HCT116 (cell line): ENCODE measurements at regions not wholly inside any gene's neighbourhood (a gene's known extent, or its start where the extent isn't known, plus 50 kb on each side); places are given as distances from the start of the nearest gene placed in this dataset.

Experiments used
- ATAC-seq: fragments of 200-7000 bp; cut with Tn5 transposase; 2 replicates; pipeline ENCODE4 v1.9.1; 2020; ENCODE audit warnings: mild to moderate bottlenecking, moderate library complexity
- BruUV-seq: library from RNA; stranded (reverse); fragments of 400-500 nt; replicated peaks from 2 replicates; lab custom pipeline; 2021; lab: Mats Ljungman, UMichigan
- CTCF ChIA-PET: fragments of 300-600 bp; sonication (Branson Sonifier 250); formaldehyde crosslinking; loops from one replicate; lab custom pipeline; 2021; ENCODE audit warnings: antibody characterized with exemption; lab: Charles Lee
- POLR2A ChIA-PET: fragments of 300-600, 350-600 bp; sonication (Branson Sonifier 250); formaldehyde crosslinking; loops from one replicate; lab custom pipeline; 2021; ENCODE audit warnings: antibody characterized with exemption; lab: Charles Lee
- RAD21 ChIA-PET, 2 experiments: fragments of 300-600 bp; sonication (Branson Sonifier 250); formaldehyde crosslinking; loops; one replicate each; lab custom pipeline; 2023; ENCODE audit warnings: low total read pairs in 2 of 2; ENCODE audit not compliant: uncharacterized antibody in 2 of 2, unreplicated experiment in 2 of 2, low non-redundant PET in 1 of 2; lab: Charles Lee
- DNase-seq: peaks from one replicate; pipeline ENCODE4 v3.0.0-alpha.2; 2010; ENCODE audit warnings: low read depth, low spot score
- H2AFZ ChIP-seq: fragments of 200-600 bp; shearing (Covaris generic), sonication (generic); 2 replicates; pipeline ENCODE4 v1.6.1; 2017; ENCODE audit warnings: low read depth, mixed run types, mixed read lengths, antibody characterized with exemption, low read length; ENCODE audit not compliant: poor library complexity, severe bottlenecking
- H3K27ac ChIP-seq: 2 replicates; pipeline ENCODE4 v1.5.1; 2012; ENCODE audit warnings: low read depth, low read length
- H3K27me3 ChIP-seq: fragments of 200-600 bp; sonication (generic); 2 replicates; pipeline ENCODE4 v1.6.1; 2016; ENCODE audit warnings: mixed run types, low read length, mixed read lengths; ENCODE audit not compliant: insufficient read depth
- H3K36me3 ChIP-seq, 2 experiments: fragments of 200-500 bp in 1 of 2; fragments of 200-600 bp in 1 of 2; sonication (Bioruptor generic) in 1 of 2; sonication (generic) in 1 of 2; 2 replicates each; pipeline versions ENCODE4 v1.5.1 to v1.6.1; 2014 to 2016; ENCODE audit warnings: low read length in 2 of 2, inconsistent platforms in 1 of 2, mixed read lengths in 1 of 2, mixed run types in 1 of 2; ENCODE audit not compliant: insufficient read depth in 2 of 2, control insufficient read depth in 1 of 2
- H3K4me1 ChIP-seq, 2 experiments: fragments of 200-600 bp in 1 of 2; sonication (generic) in 1 of 2; 2 replicates each; pipeline versions ENCODE4 v1.5.1 to v1.6.1; 2012 to 2017; ENCODE audit warnings: low read length in 2 of 2, inconsistent platforms in 1 of 2, mild to moderate bottlenecking in 1 of 2, mixed read lengths in 1 of 2, mixed run types in 1 of 2, moderate library complexity in 1 of 2; ENCODE audit not compliant: insufficient read depth in 2 of 2, control insufficient read depth in 1 of 2
- H3K4me2 ChIP-seq: fragments of 200-600 bp; sonication (generic); 2 replicates; pipeline ENCODE4 v1.6.1; 2017; ENCODE audit warnings: mixed run types, low read length, mixed read lengths
- H3K4me3 ChIP-seq, 2 experiments: fragments of 200-600 bp in 1 of 2; sonication (generic) in 1 of 2; replicated peaks in 1 of 2; 2 replicates each; pipeline ENCODE4 v1.5.1; 2011 to 2016; ENCODE audit warnings: low read length in 2 of 2, control low read depth in 1 of 2, low read depth in 1 of 2, mild to moderate bottlenecking in 1 of 2, mixed read lengths in 1 of 2, mixed run types in 1 of 2
- H3K79me2 ChIP-seq: fragments of 200-600 bp; sonication (generic); 2 replicates; pipeline ENCODE4 v1.6.1; 2017; ENCODE audit warnings: mild to moderate bottlenecking, mixed run types, low read length, moderate library complexity, mixed read lengths; ENCODE audit not compliant: insufficient read depth
- H3K9ac ChIP-seq: fragments of 200-600 bp; sonication (generic); 2 replicates; pipeline ENCODE4 v1.6.1; 2016; ENCODE audit warnings: low read length, mixed read lengths
- H3K9me2 ChIP-seq: fragments of 200-600 bp; sonication (generic), shearing (Covaris generic); 2 replicates; pipeline ENCODE4 v1.6.1; 2017; ENCODE audit warnings: mixed run types, mild to moderate bottlenecking, moderate library complexity; ENCODE audit not compliant: insufficient read depth
- H3K9me3 ChIP-seq, 2 experiments: fragments of 200-500 bp in 1 of 2; fragments of 200-600 bp in 1 of 2; sonication (Bioruptor generic) in 1 of 2; sonication (generic) in 1 of 2; 2 replicates each; pipeline ENCODE4 v1.6.1; 2014 to 2017; ENCODE audit warnings: low read length in 2 of 2, mixed read lengths in 2 of 2, inconsistent platforms in 1 of 2, low read depth in 1 of 2, mild to moderate bottlenecking in 1 of 2, mixed run types in 1 of 2, moderate library complexity in 1 of 2; ENCODE audit not compliant: control insufficient read depth in 1 of 2, insufficient read depth in 1 of 2
- H4K20me1 ChIP-seq: fragments of 200-600 bp; sonication (generic), shearing (Covaris generic); 2 replicates; pipeline ENCODE4 v1.6.1; 2017; ENCODE audit warnings: mixed run types, mild to moderate bottlenecking, moderate library complexity; ENCODE audit not compliant: insufficient read depth
- CBX3 ChIP-seq: IDR thresholded peaks from 2 replicates; pipeline ENCODE4 v1.6.1; 2012; ENCODE audit warnings: low read depth
- EZH2phosphoT487 ChIP-seq: fragments of 200-600 bp; IDR thresholded peaks from 2 replicates; pipeline ENCODE4 v1.6.1; 2018; ENCODE audit warnings: antibody characterized with exemption, borderline replicate concordance
- FOSL1 ChIP-seq: IDR thresholded peaks from 2 replicates; pipeline ENCODE4 v1.6.1; 2012; ENCODE audit warnings: low read depth
- POLR2A ChIP-seq: IDR thresholded peaks from 2 replicates; pipeline ENCODE4 v1.7.0; 2011; ENCODE audit warnings: borderline replicate concordance; ENCODE audit not compliant: insufficient read depth, insufficient read length; ENCODE audit errors: extremely low read depth
- SP1 ChIP-seq: IDR thresholded peaks from 2 replicates; pipeline ENCODE4 v1.6.1; 2012; ENCODE audit warnings: low read depth
- YY1 ChIP-seq: IDR thresholded peaks from 2 replicates; pipeline ENCODE4 v1.6.1; 2011; ENCODE audit warnings: low read length, low read depth, moderate library complexity, mild to moderate bottlenecking; ENCODE audit not compliant: insufficient replicate concordance; ENCODE audit errors: extremely low read depth
- ZNF274 ChIP-seq: fragments of 200-500 bp; sonication (Bioruptor generic); IDR thresholded peaks from 2 replicates; pipeline ENCODE4 v1.6.1; 2014; ENCODE audit warnings: mild to moderate bottlenecking, low read depth, low read length, inconsistent platforms
- intact Hi-C: fragments of 100-400 bp; cut with micrococcal nuclease; formaldehyde crosslinking; loops from 2 replicates; pipeline ENCODE4 v1.10.0; 2022
- TF ChIP-seq, protein P1 (sequence below), 3 experiments: fragments of 200-600 bp in 1 of 3; sonication (generic) in 1 of 3; IDR thresholded peaks in 2 of 3; conservative IDR thresholded peaks in 1 of 3; 2 replicates each; pipeline ENCODE4 v1.5.1; 2012 to 2017; ENCODE audit warnings: low read depth in 2 of 3, low read length in 2 of 3, antibody characterized with exemption in 1 of 3, borderline replicate concordance in 1 of 3, control low read depth in 1 of 3, mild to moderate bottlenecking in 1 of 3, mixed read lengths in 1 of 3, mixed run types in 1 of 3, moderate library complexity in 1 of 3; ENCODE audit not compliant: insufficient read depth in 1 of 3
- TF ChIP-seq, protein P2 (sequence below): IDR thresholded peaks from 2 replicates; pipeline ENCODE4 v1.6.1; 2012
- TF ChIP-seq, protein P3 (sequence below): IDR thresholded peaks from 2 replicates; pipeline ENCODE4 v1.6.1; 2012

DNA sequence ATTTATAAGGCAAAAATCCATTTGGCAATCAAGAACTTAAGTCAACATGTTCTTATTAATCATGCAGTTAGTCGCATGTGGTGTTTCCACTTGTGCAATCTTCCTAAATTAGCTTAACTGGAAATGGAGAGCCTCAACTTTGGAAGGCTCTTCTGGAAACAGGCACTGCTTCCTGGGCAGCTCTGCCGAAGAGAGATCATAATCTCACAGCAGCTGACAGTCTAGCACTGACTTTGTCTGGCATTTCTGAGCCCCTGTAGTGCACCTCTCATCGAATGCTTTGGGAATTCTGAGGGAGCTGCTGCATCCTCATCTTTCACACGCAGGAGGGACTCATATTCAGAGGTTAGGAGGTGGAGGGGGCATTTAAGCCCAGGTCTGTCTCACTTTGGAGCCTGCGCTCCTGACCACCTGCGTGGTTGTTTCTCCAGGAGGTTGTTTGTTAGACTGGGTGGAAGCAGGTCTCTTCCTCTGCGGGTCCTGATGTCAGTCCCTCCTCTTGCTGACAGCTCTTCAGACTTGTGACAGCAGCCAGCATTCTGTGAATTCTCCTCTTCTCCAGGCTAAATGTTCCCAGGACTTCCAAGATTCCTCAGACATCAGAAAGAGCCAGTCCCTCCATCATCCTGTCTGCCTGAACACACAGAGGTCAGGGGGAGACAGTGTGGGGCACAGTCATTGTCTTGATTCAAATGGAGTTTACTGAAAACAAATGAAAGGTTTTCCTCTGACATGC lies 100.4 kb upstream of the GJB6 start:
- no peak overlapping the region for H3K4me2 ChIP-seq
- ChIA-PET POLR2A (no interaction called here), CTCF (no interaction called here), RAD21 (no interaction called here)
- TF ChIP-seq ZNF274 (no peak), FOSL1 (no peak), YY1 (no peak), CBX3 (no peak), EZH2phosphoT487 (no peak), SP1 (no peak), POLR2A (no peak)
- TF ChIP-seq, protein P1, sequence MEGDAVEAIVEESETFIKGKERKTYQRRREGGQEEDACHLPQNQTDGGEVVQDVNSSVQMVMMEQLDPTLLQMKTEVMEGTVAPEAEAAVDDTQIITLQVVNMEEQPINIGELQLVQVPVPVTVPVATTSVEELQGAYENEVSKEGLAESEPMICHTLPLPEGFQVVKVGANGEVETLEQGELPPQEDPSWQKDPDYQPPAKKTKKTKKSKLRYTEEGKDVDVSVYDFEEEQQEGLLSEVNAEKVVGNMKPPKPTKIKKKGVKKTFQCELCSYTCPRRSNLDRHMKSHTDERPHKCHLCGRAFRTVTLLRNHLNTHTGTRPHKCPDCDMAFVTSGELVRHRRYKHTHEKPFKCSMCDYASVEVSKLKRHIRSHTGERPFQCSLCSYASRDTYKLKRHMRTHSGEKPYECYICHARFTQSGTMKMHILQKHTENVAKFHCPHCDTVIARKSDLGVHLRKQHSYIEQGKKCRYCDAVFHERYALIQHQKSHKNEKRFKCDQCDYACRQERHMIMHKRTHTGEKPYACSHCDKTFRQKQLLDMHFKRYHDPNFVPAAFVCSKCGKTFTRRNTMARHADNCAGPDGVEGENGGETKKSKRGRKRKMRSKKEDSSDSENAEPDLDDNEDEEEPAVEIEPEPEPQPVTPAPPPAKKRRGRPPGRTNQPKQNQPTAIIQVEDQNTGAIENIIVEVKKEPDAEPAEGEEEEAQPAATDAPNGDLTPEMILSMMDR (IDR thresholded peaks at IDR 0.05 in 2 of 3, conservative IDR thresholded peaks at IDR 0.05 in 1 of 3; ENCODE audit: borderline replicate concordance in 1 of 3, insufficient read depth in 1 of 3, low read depth in 2 of 3, low read length in 2 of 3) = no peak
- TF ChIP-seq, protein P2, sequence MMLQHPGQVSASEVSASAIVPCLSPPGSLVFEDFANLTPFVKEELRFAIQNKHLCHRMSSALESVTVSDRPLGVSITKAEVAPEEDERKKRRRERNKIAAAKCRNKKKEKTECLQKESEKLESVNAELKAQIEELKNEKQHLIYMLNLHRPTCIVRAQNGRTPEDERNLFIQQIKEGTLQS = no peak
- TF ChIP-seq, protein P3, sequence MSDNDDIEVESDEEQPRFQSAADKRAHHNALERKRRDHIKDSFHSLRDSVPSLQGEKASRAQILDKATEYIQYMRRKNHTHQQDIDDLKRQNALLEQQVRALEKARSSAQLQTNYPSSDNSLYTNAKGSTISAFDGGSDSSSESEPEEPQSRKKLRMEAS = no peak
- no peaks in the 10 kb centered on the region for H3K4me1 ChIP-seq
- intact Hi-C loops = no loop called here
- no peak overlapping the region for H3K4me3 ChIP-seq
- no peak for ATAC-seq
- no peak overlapping the region for H2AFZ ChIP-seq
- no peaks in the 10 kb centered on the region for H3K9me3 ChIP-seq
- H3K9me2 ChIP-seq = no peaks in the 10 kb centered on the region
- no peaks in the 10 kb centered on the region for H3K79me2 ChIP-seq
- no TSS peak for BruUV-seq
- no peaks in the 10 kb centered on the region for H3K36me3 ChIP-seq
- H3K27me3 ChIP-seq = no peaks in the 10 kb centered on the region
- DNase-seq = no peak
- no peak overlapping the region for H3K27ac ChIP-seq
- no peaks in the 10 kb centered on the region for H4K20me1 ChIP-seq
- H3K9ac ChIP-seq = no peak overlapping the region
